Muscle of back (tissue), 3 donors: ENCODE measurements at regions not wholly inside any gene's neighbourhood (a gene's known extent, or its start where the extent isn't known, plus 50 kb on each side); places are given as distances from the start of the nearest gene placed in this dataset.
A peak's percentile ranks its signal among the peaks of the same experiment; 100 is the strongest.

Source experiments
- DNase-seq, 3 donors: peaks; one replicate each; pipeline versions ENCODE4 v3.0.0 to v3.0.0-alpha.2; 2013

- DNase-seq: no peak
These were observed 557.9 kb downstream of the TNS1 start for GRCh38 chr2:217444932-217445331.

GRCh38 chr2:217444509-217444908, 558.3 kb downstream of the TNS1 start:
- no peak for DNase-seq

- DNase-seq: no peak
These were observed 559.2 kb downstream of the TNS1 start for GRCh38 chr2:217443601-217444000.

GRCh38 chr2:217440000-217440399, 562.8 kb downstream of the TNS1 start:
- DNase-seq: no peak

GRCh38 chr2:217438821-217439220, 564.0 kb downstream of the TNS1 start:
- no peak for DNase-seq

GRCh38 chr2:217438136-217438535, 564.7 kb downstream of the TNS1 start:
- no peak for DNase-seq

- DNase-seq: peak in 1 of 3 donors; percentile 56
These were observed 565.4 kb downstream of the TNS1 start for GRCh38 chr2:217437290-217437870.

- DNase-seq: peak in 1 of 3 donors; percentile 62
These were observed 566.4 kb downstream of the TNS1 start for GRCh38 chr2:217436386-217436785.

- DNase-seq: peak; percentile 95 to 97 (median 96)
These were observed 568.4 kb downstream of the TNS1 start for GRCh38 chr2:217434180-217434975.

- DNase-seq: peak in 1 of 3 donors; percentile 58
These were observed 569.3 kb downstream of the TNS1 start for GRCh38 chr2:217433522-217433921.

GRCh38 chr2:217431577-217432269, 571.1 kb downstream of the TNS1 start:
- no peak for DNase-seq

GRCh38 chr2:217430916-217431576, 571.2 kb upstream of the TNP1 start:
- DNase-seq: no peak

- DNase-seq: no peak
These were observed 570.2 kb upstream of the TNP1 start for GRCh38 chr2:217429981-217430500.

GRCh38 chr2:217421834-217422233, 562.0 kb upstream of the TNP1 start:
- DNase-seq: no peak

GRCh38 chr2:217420854-217421253, 561.0 kb upstream of the TNP1 start:
- no peak for DNase-seq

GRCh38 chr2:217419055-217419671, 559.3 kb upstream of the TNP1 start:
- no peak for DNase-seq

GRCh38 chr2:217418544-217418943, 558.7 kb upstream of the TNP1 start:
- no peak for DNase-seq

GRCh38 chr2:217418090-217418489, 558.2 kb upstream of the TNP1 start:
- DNase-seq: peak in 1 of 3 donors; percentile 69

- no peak for DNase-seq
These were observed 557.7 kb upstream of the TNP1 start for GRCh38 chr2:217417536-217417935.

- no peak for DNase-seq
These were observed 555.5 kb upstream of the TNP1 start for GRCh38 chr2:217415316-217415715.

GRCh38 chr2:217414429-217414828, 554.6 kb upstream of the TNP1 start:
- DNase-seq: no peak

- peak in 1 of 3 donors; percentile 46 for DNase-seq
These were observed 553.3 kb upstream of the TNP1 start for GRCh38 chr2:217413193-217413592.
